CD4-positive, CD25-positive, alpha-beta regulatory T cell (primary cell): ENCODE measurements at regions not wholly inside any gene's neighbourhood (a gene's known extent, or its start where the extent isn't known, plus 50 kb on each side); places are given as distances from the start of the nearest gene placed in this dataset.

Source experiments
- ATAC-seq, 2 donors: fragments of 150-1000 bp; cut with Tn5 transposase; one replicate each; pipeline ENCODE4 v1.10.0; 2021; ENCODE audit warnings: low read depth in 2 of 2, moderate number of reproducible peaks in 2 of 2, moderate library complexity in 1 of 2
- DNase-seq, 3 donors: peaks; one replicate each; pipeline versions ENCODE4 v3.0.0 to v3.0.0-alpha.2; 2012 to 2022; ENCODE audit warnings: mixed read lengths in 1 of 3
- H3K27ac ChIP-seq: one replicate; pipeline ENCODE4 v1.7.0; 2013; ENCODE audit warnings: mild to moderate bottlenecking, low read length; ENCODE audit not compliant: insufficient read depth, poor library complexity, severe bottlenecking
- H3K27me3 ChIP-seq: one replicate; pipeline ENCODE4 v1.7.0; 2013; ENCODE audit warnings: low read length; ENCODE audit not compliant: control insufficient read depth, insufficient read depth
- H3K36me3 ChIP-seq: one replicate; pipeline ENCODE4 v1.7.0; 2013; ENCODE audit warnings: mild to moderate bottlenecking, low read length, moderate library complexity; ENCODE audit not compliant: control insufficient read depth, insufficient read depth
- H3K4me1 ChIP-seq: 2 replicates; pipeline ENCODE4 v1.7.0; 2013; ENCODE audit warnings: mild to moderate bottlenecking, low read length; ENCODE audit not compliant: insufficient read depth, control insufficient read depth, poor library complexity, severe bottlenecking
- H3K4me3 ChIP-seq: one replicate; pipeline ENCODE4 v1.7.0; 2013; ENCODE audit warnings: low read depth, mild to moderate bottlenecking, low read length, moderate library complexity
- H3K9me3 ChIP-seq, 2 experiments: 1 replicate in 1 of 2; 2 replicates in 1 of 2; pipeline ENCODE4 v1.7.0; 2013; ENCODE audit warnings: low read length in 2 of 2, mild to moderate bottlenecking in 1 of 2, moderate library complexity in 1 of 2; ENCODE audit not compliant: control insufficient read depth in 2 of 2
- H3K27ac Mint-ChIP-seq, 3 donors: one replicate each; pipeline ENCODE4 v1.8.0; 2020 to 2022; ENCODE audit warnings: mild to moderate bottlenecking in 3 of 3, mixed read lengths in 3 of 3, moderate library complexity in 2 of 3
- H3K27me3 Mint-ChIP-seq: one replicate; pipeline ENCODE4 v1.8.0; 2022; ENCODE audit warnings: mild to moderate bottlenecking, mixed read lengths
- H3K36me3 Mint-ChIP-seq: one replicate; pipeline ENCODE4 v1.8.0; 2020; ENCODE audit warnings: mixed read lengths
- H3K4me1 Mint-ChIP-seq, 4 donors: one replicate each; pipeline ENCODE4 v1.8.0; 2020 to 2022; ENCODE audit warnings: mixed read lengths in 4 of 4, mild to moderate bottlenecking in 1 of 4
- H3K4me3 Mint-ChIP-seq, 4 donors: one replicate each; pipeline ENCODE4 v1.8.0; 2020 to 2022; ENCODE audit warnings: mild to moderate bottlenecking in 4 of 4, mixed read lengths in 4 of 4, moderate library complexity in 3 of 4
- H3K9me3 Mint-ChIP-seq, 7 donors: one replicate each; pipeline ENCODE4 v1.8.0; 2020 to 2022; ENCODE audit warnings: mixed read lengths in 7 of 7, mild to moderate bottlenecking in 3 of 7, moderate library complexity in 2 of 7

DNA sequence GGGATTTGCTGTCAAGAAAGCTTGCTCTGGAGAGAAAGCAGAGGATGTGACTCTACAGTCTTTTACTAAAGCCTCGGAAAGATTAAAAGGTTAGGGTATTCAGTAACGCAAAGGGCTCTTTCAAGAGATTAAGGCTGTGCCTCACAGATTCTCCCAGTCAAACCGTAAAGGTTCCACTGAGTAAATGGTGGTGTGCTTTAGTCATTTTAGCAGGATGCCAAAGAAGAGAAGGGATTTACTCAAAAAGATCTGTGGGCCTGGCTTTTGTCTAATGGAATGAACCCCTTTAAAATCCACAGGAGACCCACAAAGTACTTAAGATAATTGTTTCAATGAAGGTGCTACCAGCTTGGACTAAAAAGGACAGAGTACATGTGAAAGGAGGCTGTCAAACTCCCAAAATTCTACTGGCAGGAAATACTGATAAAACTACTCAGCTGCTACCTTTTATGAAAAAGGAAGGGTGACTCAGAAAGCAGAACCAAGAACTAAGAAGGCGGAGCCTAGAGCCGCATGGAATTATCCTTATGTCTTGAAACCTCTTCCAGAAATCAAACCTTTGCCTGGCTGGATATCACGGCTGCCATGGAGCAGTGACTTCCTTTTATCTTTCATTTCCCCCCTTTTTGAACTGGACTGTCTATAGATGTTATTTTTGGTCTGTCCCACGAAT is 670.2 kb upstream of the ZEB2 start:
- H3K4me3 Mint-ChIP-seq = no peak overlapping the region

DNA sequence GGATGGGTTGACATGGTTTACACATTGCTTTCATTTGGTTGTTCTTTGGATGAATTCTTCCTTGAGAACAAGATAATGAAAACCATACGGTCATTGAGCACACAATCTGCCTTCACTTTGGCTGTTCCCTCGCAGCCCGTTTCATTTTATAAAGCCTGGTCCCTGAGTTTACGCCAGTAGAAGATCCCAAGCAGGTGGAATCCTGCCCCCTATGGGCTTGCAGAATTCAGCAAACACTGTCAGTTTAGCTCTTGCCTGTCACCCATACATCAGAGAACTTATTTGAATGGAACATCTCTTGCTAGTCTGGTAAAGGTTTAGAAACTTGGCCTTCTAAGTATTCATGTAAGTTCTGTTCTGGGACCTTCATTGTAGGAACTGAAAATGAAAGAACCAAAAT is 666.4 kb upstream of the ZEB2 start:
- H3K36me3 ChIP-seq = no peaks in the 10 kb centered on the region
- Mint-ChIP-seq H3K4me1 (no peaks in the 10 kb centered on the region), H3K27me3 (no peaks in the 10 kb centered on the region), H3K27ac (no peak overlapping the region), H3K4me3 (no peak overlapping the region), H3K36me3 (no peaks in the 10 kb centered on the region), H3K9me3 (peaks cover 0 to 7% (median 0%) of the 10 kb centered on the region in 7 donors)
- H3K4me3 ChIP-seq = no peak overlapping the region
- no peaks in the 10 kb centered on the region for H3K4me1 ChIP-seq
- no peaks in the 10 kb centered on the region for H3K9me3 ChIP-seq
- DNase-seq = no peak
- no peak for ATAC-seq
- H3K27ac ChIP-seq = no peak overlapping the region
- H3K27me3 ChIP-seq = no peaks in the 10 kb centered on the region

More for the DNA sequence above, 670.2 kb upstream of the ZEB2 start:
- Histone ChIP-seq H3K27ac (no peak overlapping the region), H3K27me3 (no peaks in the 10 kb centered on the region), H3K36me3 (no peaks in the 10 kb centered on the region), H3K4me1 (no peaks in the 10 kb centered on the region), H3K4me3 (no peak overlapping the region), H3K9me3 (no peaks in the 10 kb centered on the region)
- no peak for ATAC-seq
- Mint-ChIP-seq H3K27ac (no peak overlapping the region), H3K36me3 (no peaks in the 10 kb centered on the region), H3K9me3 (peaks cover 0 to 7% (median 1%) of the 10 kb centered on the region in 7 donors), H3K27me3 (no peaks in the 10 kb centered on the region), H3K4me1 (no peaks in the 10 kb centered on the region)
- DNase-seq = no peak

DNA sequence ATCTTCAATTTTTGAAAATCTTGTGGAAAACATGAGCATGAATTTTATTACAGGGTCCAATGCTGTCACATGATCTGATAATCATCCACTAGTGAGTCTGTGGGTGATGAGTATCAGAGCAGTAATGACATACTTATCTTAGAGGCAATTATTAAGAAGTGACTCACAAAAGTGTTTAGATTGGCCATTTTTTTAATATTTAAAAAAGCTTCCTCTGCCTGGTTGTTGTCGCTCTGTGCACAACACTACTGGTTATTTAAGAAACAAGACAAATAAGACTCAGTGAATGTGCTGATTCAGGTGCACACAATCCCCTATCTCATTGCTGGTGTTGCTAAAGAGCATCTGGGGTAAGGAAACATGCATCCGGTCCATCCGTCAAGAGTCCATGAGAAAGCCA is 665.8 kb upstream of the ZEB2 start:
- ATAC-seq (no peak), DNase-seq (no peak)
- Histone ChIP-seq H3K27ac (no peak overlapping the region), H3K36me3 (no peaks in the 10 kb centered on the region), H3K27me3 (no peaks in the 10 kb centered on the region), H3K4me3 (no peak overlapping the region), H3K9me3 (no peaks in the 10 kb centered on the region), H3K4me1 (no peaks in the 10 kb centered on the region)
- peaks cover 0 to 6% (median 0%) of the 10 kb centered on the region in 7 donors for H3K9me3 Mint-ChIP-seq
- no peaks in the 10 kb centered on the region for H3K4me1 Mint-ChIP-seq
- H3K36me3 Mint-ChIP-seq = no peaks in the 10 kb centered on the region
- no peak overlapping the region for H3K27ac Mint-ChIP-seq
- no peaks in the 10 kb centered on the region for H3K27me3 Mint-ChIP-seq
- no peak overlapping the region for H3K4me3 Mint-ChIP-seq

DNA sequence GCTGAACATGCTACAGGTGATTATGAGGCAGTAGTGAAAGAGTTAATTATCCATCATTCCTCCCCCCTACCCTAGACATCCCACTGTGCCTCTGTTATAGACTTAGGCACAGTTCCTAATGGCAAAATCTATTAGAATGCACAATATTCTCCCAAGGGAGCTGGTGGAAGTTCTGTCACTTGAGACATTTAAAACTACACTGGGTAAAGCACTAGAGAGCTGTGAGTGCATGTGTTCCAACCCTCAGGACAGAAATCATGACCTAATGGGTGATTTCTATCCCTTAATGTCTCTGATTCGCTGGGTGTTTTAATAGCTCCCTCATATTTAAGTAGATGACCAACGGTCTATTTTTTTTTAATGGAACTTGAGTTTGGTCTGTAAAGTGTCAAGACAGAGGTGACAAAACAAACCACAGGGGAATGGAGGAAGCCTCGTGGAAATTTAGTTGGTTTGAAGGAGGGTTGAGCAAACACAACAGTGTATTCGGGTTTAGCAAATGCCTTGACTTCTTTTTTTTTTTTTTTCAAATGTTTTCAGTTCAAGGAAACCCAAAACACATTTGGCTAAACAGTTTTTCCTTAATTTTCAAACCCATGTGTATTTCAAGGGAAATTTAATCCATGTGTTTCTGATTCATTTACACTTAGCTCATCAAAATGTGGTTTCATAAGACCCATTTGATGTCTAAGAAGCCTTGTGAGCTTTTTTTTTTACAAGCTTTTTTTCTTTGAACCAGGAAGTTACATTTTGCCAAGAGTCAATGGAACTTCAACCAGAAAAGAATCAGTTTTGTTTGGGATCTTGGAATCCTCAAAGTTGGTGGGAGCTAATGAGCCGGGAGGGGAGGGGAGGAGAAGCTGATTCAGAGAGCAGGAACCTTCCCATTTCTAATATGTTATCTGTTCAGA is 665.1 kb upstream of the ZEB2 start:
- H3K9me3 ChIP-seq = no peaks in the 10 kb centered on the region
- no peak overlapping the region for H3K27ac ChIP-seq
- H3K4me1 ChIP-seq = no peaks in the 10 kb centered on the region
- Mint-ChIP-seq H3K27ac (no peak overlapping the region), H3K4me1 (no peaks in the 10 kb centered on the region), H3K9me3 (peaks cover 0 to 5% (median 0%) of the 10 kb centered on the region in 7 donors), H3K27me3 (no peaks in the 10 kb centered on the region), H3K4me3 (no peak overlapping the region), H3K36me3 (no peaks in the 10 kb centered on the region)
- no peak overlapping the region for H3K4me3 ChIP-seq
- DNase-seq (no peak), ATAC-seq (no peak)
- no peaks in the 10 kb centered on the region for H3K36me3 ChIP-seq
- no peaks in the 10 kb centered on the region for H3K27me3 ChIP-seq

DNA sequence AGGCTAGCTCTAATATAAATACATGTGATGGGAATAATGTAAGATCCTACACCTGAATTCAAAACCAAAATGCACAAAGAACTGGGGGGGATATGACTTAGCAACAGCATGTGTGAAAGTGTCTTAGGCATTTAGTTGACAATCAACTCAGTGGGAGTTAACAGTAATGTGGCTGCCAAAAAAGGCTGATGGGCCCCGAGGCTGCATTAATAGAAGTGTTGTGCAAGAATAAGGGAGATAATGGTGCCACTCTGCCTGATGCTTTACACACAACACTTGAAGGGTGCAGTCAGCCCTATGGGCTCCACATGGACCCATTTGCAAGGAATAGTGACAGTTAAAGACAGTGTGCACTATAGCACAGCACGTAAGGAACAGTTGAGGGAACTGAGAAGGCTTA is 649.4 kb upstream of the ZEB2 start:
- Histone ChIP-seq H3K4me1 (no peaks in the 10 kb centered on the region), H3K27ac (no peak overlapping the region), H3K4me3 (no peak overlapping the region), H3K36me3 (no peaks in the 10 kb centered on the region), H3K9me3 (no peaks in the 10 kb centered on the region), H3K27me3 (no peaks in the 10 kb centered on the region)
- ATAC-seq = no peak
- DNase-seq = no peak
- Mint-ChIP-seq H3K4me1 (no peaks in the 10 kb centered on the region), H3K4me3 (no peak overlapping the region), H3K36me3 (no peaks in the 10 kb centered on the region), H3K27me3 (no peaks in the 10 kb centered on the region), H3K27ac (no peak overlapping the region), H3K9me3 (peaks cover 0 to 5% (median 0%) of the 10 kb centered on the region in 7 donors)

DNA sequence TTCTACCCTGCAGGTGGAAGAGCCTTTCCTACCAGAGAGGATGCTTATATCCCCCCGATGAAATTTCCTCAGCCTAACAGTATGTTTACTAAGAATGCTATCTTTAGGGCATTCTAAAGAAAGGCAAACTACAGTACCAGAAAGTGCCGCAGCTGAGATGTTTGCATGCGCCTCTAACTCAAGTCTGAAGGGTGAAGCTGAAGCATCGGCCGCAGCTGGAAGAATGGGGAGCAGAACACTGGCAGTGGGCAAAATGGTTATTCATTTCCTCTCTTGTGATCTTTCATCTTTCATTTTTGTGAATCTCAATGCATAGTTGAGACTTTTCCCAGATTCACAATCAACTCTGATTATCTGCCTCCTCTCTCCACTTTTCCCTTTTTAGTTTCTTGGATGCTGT is 648.2 kb upstream of the ZEB2 start:
- Histone ChIP-seq H3K9me3 (no peaks in the 10 kb centered on the region), H3K27ac (no peak overlapping the region), H3K36me3 (no peaks in the 10 kb centered on the region), H3K27me3 (no peaks in the 10 kb centered on the region), H3K4me3 (no peak overlapping the region), H3K4me1 (no peaks in the 10 kb centered on the region)
- H3K36me3 Mint-ChIP-seq = no peaks in the 10 kb centered on the region
- no peak overlapping the region for H3K4me3 Mint-ChIP-seq
- ATAC-seq (no peak), DNase-seq (no peak)
- H3K9me3 Mint-ChIP-seq = peaks cover 0 to 5% (median 0%) of the 10 kb centered on the region in 7 donors
- H3K27me3 Mint-ChIP-seq = no peaks in the 10 kb centered on the region
- no peaks in the 10 kb centered on the region for H3K4me1 Mint-ChIP-seq
- H3K27ac Mint-ChIP-seq = no peak overlapping the region

DNA sequence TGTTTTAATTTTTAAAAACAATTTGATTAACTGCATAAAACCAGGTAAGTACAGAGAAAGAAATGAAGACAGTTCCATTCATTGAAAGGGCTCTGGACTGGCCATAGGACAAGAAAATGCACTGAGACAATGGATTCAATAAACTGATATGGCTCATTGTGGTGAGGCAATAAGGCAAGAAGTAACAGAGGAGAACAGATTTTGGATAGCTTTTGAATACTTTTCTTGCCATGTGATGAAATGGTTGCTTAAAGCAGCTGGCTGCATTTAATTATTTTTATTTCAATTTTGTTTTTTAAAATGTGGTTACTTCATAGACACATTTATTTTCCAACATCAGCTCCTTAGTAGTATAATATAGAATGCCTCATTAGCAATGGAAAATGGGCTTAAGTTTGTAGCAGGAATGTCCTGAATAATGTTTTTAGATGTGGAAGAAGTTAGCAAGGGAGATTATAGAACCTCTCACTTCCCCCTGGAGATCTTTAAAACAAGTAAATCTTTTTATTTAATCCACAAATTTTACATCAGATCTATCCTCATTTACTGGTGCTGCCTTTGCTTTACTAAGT is 646.9 kb upstream of the ZEB2 start:
- Histone ChIP-seq H3K27me3 (no peaks in the 10 kb centered on the region), H3K9me3 (no peaks in the 10 kb centered on the region), H3K4me1 (no peaks in the 10 kb centered on the region), H3K27ac (no peak overlapping the region), H3K4me3 (no peak overlapping the region), H3K36me3 (no peaks in the 10 kb centered on the region)
- no peak overlapping the region for H3K4me3 Mint-ChIP-seq
- no peaks in the 10 kb centered on the region for H3K36me3 Mint-ChIP-seq
- no peaks in the 10 kb centered on the region for H3K4me1 Mint-ChIP-seq
- ATAC-seq = no peak
- H3K27me3 Mint-ChIP-seq = no peaks in the 10 kb centered on the region
- peaks cover 0 to 5% (median 0%) of the 10 kb centered on the region in 7 donors for H3K9me3 Mint-ChIP-seq
- no peak for DNase-seq
- no peak overlapping the region for H3K27ac Mint-ChIP-seq
